Lower lobe of right lung (tissue), 2 donors: ENCODE measurements at regions not wholly inside any gene's neighbourhood (a gene's known extent, or its start where the extent isn't known, plus 50 kb on each side); places are given as distances from the start of the nearest gene placed in this dataset.
"Not testable (repeated sequence)": the region's sequence is repeated elsewhere in the genome, so short reads cannot be mapped to it uniquely, and the experiment has no call there.

ENCODE experiments used
- ATAC-seq, 2 donors: fragments of 200-7000 bp; cut with Tn5 transposase; one replicate each; pipeline ENCODE4 v1.9.1; 2020 to 2022; ENCODE audit warnings: mild to moderate bottlenecking in 2 of 2, moderate library complexity in 2 of 2
- DNase-seq: peaks from one replicate; pipeline ENCODE4 v3.0.0-alpha.2; 2020
- H3K27ac ChIP-seq: fragments of 200-600 bp; one replicate; pipeline ENCODE4 v1.8.0; 2022
- H3K27me3 ChIP-seq: fragments of 200-600 bp; one replicate; pipeline ENCODE4 v1.8.0; 2022; ENCODE audit warnings: low read depth
- H3K36me3 ChIP-seq: fragments of 200-600 bp; one replicate; pipeline ENCODE4 v1.8.0; 2022; ENCODE audit warnings: mild to moderate bottlenecking
- H3K4me1 ChIP-seq: fragments of 200-600 bp; one replicate; pipeline ENCODE4 v1.8.0; 2022
- H3K4me3 ChIP-seq: fragments of 200-600 bp; one replicate; pipeline ENCODE4 v1.8.0; 2022; ENCODE audit warnings: mild to moderate bottlenecking
- H3K9me3 ChIP-seq: fragments of 200-600 bp; one replicate; pipeline ENCODE4 v1.8.0; 2022
- intact Hi-C: fragments of 100-400 bp; cut with DNase I; formaldehyde crosslinking; loops from one replicate; pipeline ENCODE4 v1.11.0; 2022
- TF ChIP-seq, protein P1 (sequence below): fragments of 200-600 bp; IDR thresholded peaks from one replicate; pipeline ENCODE4 v1.8.0; 2022; ENCODE audit warnings: antibody characterized with exemption, mild to moderate bottlenecking
- donor health status: DM: no; HTN: yes; CAD: no; lungs with severe emphysema.

DNA sequence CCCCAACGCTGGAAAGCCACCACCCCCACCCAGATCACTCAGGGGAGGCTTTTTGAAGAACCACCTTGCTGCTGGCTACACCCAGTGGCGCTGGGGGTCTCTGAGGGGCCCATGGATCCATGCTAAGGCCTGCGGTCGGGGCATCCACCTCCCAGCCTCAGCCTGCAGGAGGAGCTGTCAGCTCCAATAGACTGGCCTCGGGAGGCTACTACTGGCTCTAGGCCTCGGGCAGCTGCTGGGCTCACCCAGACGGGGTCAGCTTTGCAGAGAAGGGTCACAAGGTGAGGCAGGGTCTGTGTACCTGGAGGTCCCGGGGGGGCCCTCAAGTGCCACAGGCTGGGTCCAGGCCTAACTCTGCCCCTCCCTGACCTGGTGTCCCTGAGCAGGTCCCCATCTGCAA is 193.7 kb downstream of the OLFM1 start:
- TF ChIP-seq, protein P1, sequence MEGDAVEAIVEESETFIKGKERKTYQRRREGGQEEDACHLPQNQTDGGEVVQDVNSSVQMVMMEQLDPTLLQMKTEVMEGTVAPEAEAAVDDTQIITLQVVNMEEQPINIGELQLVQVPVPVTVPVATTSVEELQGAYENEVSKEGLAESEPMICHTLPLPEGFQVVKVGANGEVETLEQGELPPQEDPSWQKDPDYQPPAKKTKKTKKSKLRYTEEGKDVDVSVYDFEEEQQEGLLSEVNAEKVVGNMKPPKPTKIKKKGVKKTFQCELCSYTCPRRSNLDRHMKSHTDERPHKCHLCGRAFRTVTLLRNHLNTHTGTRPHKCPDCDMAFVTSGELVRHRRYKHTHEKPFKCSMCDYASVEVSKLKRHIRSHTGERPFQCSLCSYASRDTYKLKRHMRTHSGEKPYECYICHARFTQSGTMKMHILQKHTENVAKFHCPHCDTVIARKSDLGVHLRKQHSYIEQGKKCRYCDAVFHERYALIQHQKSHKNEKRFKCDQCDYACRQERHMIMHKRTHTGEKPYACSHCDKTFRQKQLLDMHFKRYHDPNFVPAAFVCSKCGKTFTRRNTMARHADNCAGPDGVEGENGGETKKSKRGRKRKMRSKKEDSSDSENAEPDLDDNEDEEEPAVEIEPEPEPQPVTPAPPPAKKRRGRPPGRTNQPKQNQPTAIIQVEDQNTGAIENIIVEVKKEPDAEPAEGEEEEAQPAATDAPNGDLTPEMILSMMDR: no peak
- intact Hi-C loops: no loop called here
- no peak overlapping the region for H3K4me3 ChIP-seq
- no peak for DNase-seq
- H3K27ac ChIP-seq: no peak overlapping the region
- H3K36me3 ChIP-seq: no peaks in the 10 kb centered on the region
- ATAC-seq: peak; percentile 10 to 15
- H3K4me1 ChIP-seq: peaks cover 5% of the 10 kb centered on the region
- H3K27me3 ChIP-seq: peaks cover 10% of the 10 kb centered on the region
- no peaks in the 10 kb centered on the region for H3K9me3 ChIP-seq

- Histone ChIP-seq H3K36me3 (no peaks in the 10 kb centered on the region), H3K27me3 (peaks cover 6% of the 10 kb centered on the region), H3K9me3 (no peaks in the 10 kb centered on the region), H3K4me3 (no peak overlapping the region), H3K27ac (no peak overlapping the region), H3K4me1 (peaks cover 5% of the 10 kb centered on the region)
- ATAC-seq (peak; percentile 81 to 90), DNase-seq (peak; percentile 73)
- intact Hi-C loops: no loop called here
- TF ChIP-seq, protein P1: no peak
Measured at GRCh38 chr9:135281791-135282737, 194.6 kb downstream of the OLFM1 start.

- no peaks in the 10 kb centered on the region for H3K36me3 ChIP-seq
- ATAC-seq (peak in 1 of 2 donors; percentile 3), DNase-seq (no peak)
- TF ChIP-seq, protein P1: no peak
- no peaks in the 10 kb centered on the region for H3K27me3 ChIP-seq
- H3K27ac ChIP-seq: no peak overlapping the region
- intact Hi-C loops: no loop called here
- no peak overlapping the region for H3K4me3 ChIP-seq
- H3K4me1 ChIP-seq: peaks cover 5% of the 10 kb centered on the region
- no peaks in the 10 kb centered on the region for H3K9me3 ChIP-seq
Measured at GRCh38 chr9:135282808-135283207, 195.3 kb downstream of the OLFM1 start.

- H3K4me1 ChIP-seq: peaks cover 5% of the 10 kb centered on the region
- H3K9me3 ChIP-seq: no peaks in the 10 kb centered on the region
- ATAC-seq (no peak), DNase-seq (no peak)
- no peaks in the 10 kb centered on the region for H3K27me3 ChIP-seq
- no peak overlapping the region for H3K4me3 ChIP-seq
- TF ChIP-seq, protein P1: no peak
- H3K27ac ChIP-seq: no peak overlapping the region
- H3K36me3 ChIP-seq: no peaks in the 10 kb centered on the region
- intact Hi-C loops: no loop called here
Measured at GRCh38 chr9:135283671-135284070, 195.9 kb upstream of the PPP1R26 start.

GRCh38 chr9:135284386-135285134 is 195.0 kb upstream of the PPP1R26 start:
- no peaks in the 10 kb centered on the region for H3K36me3 ChIP-seq
- H3K27ac ChIP-seq: no peak overlapping the region
- TF ChIP-seq, protein P1: no peak
- ATAC-seq: no peak
- H3K9me3 ChIP-seq: no peaks in the 10 kb centered on the region
- H3K4me3 ChIP-seq: no peak overlapping the region
- H3K4me1 ChIP-seq: peaks cover 5% of the 10 kb centered on the region
- intact Hi-C loops: no loop called here
- peaks cover 4% of the 10 kb centered on the region for H3K27me3 ChIP-seq
- DNase-seq: no peak

- intact Hi-C loops, H3K36me3 ChIP-seq, DNase-seq, H3K4me1 ChIP-seq, H3K4me3 ChIP-seq, H3K9me3 ChIP-seq, ATAC-seq, H3K27ac ChIP-seq, H3K27me3 ChIP-seq: not testable (repeated sequence)
Measured at GRCh38 chr9:135286187-135286925, 193.2 kb upstream of the PPP1R26 start.
